B cell (primary cell): ENCODE measurements at regions not wholly inside any gene's neighbourhood (a gene's known extent, or its start where the extent isn't known, plus 50 kb on each side); places are given as distances from the start of the nearest gene placed in this dataset.

Experiments
- ATAC-seq: fragments of 200-7000 bp; cut with Tn5 transposase; one replicate; pipeline ENCODE4 v1.10.0; 2021; ENCODE audit warnings: low read depth, mild to moderate bottlenecking, moderate number of reproducible peaks, moderate library complexity
- CTCF ChIA-PET: fragments of 350-600 bp; sonication (Branson Sonifier 250); formaldehyde crosslinking; loops from one replicate; lab custom pipeline; 2021; ENCODE audit warnings: antibody characterized with exemption, inconsistent platforms; lab: Charles Lee
- POLR2A ChIA-PET: fragments of 350-600 bp; sonication (Branson Sonifier 250); formaldehyde crosslinking; loops from one replicate; lab custom pipeline; 2021; ENCODE audit warnings: antibody characterized with exemption; lab: Charles Lee
- DNase-seq: peaks from one replicate; pipeline ENCODE4 v3.0.0; 2013
- H2AFZ ChIP-seq: 2 replicates; pipeline ENCODE4 v1.6.1; 2012; ENCODE audit warnings: mild to moderate bottlenecking, low read depth, low read length; ENCODE audit not compliant: insufficient read depth, poor library complexity, severe bottlenecking
- H3K27ac ChIP-seq, 2 donors: 1 replicate in 1 of 2; 2 replicates in 1 of 2; pipeline ENCODE4 v1.5.1; 2012 to 2013; ENCODE audit warnings: low read length in 2 of 2, mild to moderate bottlenecking in 2 of 2, moderate library complexity in 1 of 2
- H3K27me3 ChIP-seq, 4 experiments: fragments of 200-600 bp in 1 of 4; sonication (generic) in 1 of 4; replicated peaks in 1 of 4; 1 replicate in 2 of 4; 2 replicates in 2 of 4; pipeline versions ENCODE4 v1.6.1 to v1.7.0; 2013 to 2016; ENCODE audit warnings: low read length in 3 of 4, mild to moderate bottlenecking in 2 of 4, mixed read lengths in 1 of 4, moderate library complexity in 1 of 4; ENCODE audit not compliant: insufficient read depth in 4 of 4, control insufficient read depth in 3 of 4; ENCODE audit errors: control extremely low read depth in 1 of 4
- H3K36me3 ChIP-seq, 2 experiments: replicated peaks in 1 of 2; 1 replicate in 1 of 2; 2 replicates in 1 of 2; pipeline versions ENCODE4 v1.6.1 to v1.7.1; 2013; ENCODE audit warnings: low read length in 1 of 2; ENCODE audit not compliant: insufficient read depth in 2 of 2, control insufficient read depth in 1 of 2; ENCODE audit errors: control extremely low read depth in 1 of 2, extremely low read depth in 1 of 2
- H3K4me1 ChIP-seq, 2 donors: fragments of 200-600 bp in 1 of 2; sonication (generic) in 1 of 2; 1 replicate in 1 of 2; 2 replicates in 1 of 2; pipeline versions ENCODE4 v1.5.1 to v1.6.1; 2013 to 2017; ENCODE audit warnings: low read length in 2 of 2; ENCODE audit not compliant: control insufficient read depth in 2 of 2, insufficient read depth in 2 of 2
- H3K4me2 ChIP-seq: replicated peaks from 2 replicates; pipeline ENCODE3; 2012; ENCODE audit warnings: mild to moderate bottlenecking, low read depth, low read length; ENCODE audit not compliant: poor library complexity, severe bottlenecking
- H3K4me3 ChIP-seq, 5 experiments: fragments of 200-600 bp in 1 of 5; sonication (generic) in 1 of 5; 1 replicate in 3 of 5; 2 replicates in 2 of 5; pipeline versions ENCODE4 v1.5.1 to v1.7.0; 2011 to 2016; ENCODE audit warnings: low read length in 4 of 5, mild to moderate bottlenecking in 4 of 5, low read depth in 2 of 5, control low read depth in 1 of 5, moderate library complexity in 1 of 5; ENCODE audit not compliant: insufficient read depth in 1 of 5; ENCODE audit errors: control extremely low read depth in 1 of 5, extremely low read depth in 1 of 5
- H3K79me2 ChIP-seq: fragments of 200-600 bp; sonication (generic); one replicate; pipeline ENCODE4 v1.6.0; 2016; ENCODE audit warnings: low read length; ENCODE audit not compliant: control insufficient read depth, insufficient read depth
- H3K9ac ChIP-seq: fragments of 200-600 bp; sonication (generic); 2 replicates; pipeline ENCODE4 v1.6.1; 2017; ENCODE audit warnings: mild to moderate bottlenecking, low read length, moderate library complexity
- H3K9me3 ChIP-seq, 3 donors: one replicate each; pipeline versions ENCODE4 v1.6.1 to v1.7.1; 2013; ENCODE audit warnings: low read length in 2 of 3; ENCODE audit not compliant: control insufficient read depth in 2 of 3, insufficient read depth in 1 of 3; ENCODE audit errors: control extremely low read depth in 1 of 3
- H4K20me1 ChIP-seq: 2 replicates; pipeline ENCODE4 v1.6.0; 2012; ENCODE audit warnings: mild to moderate bottlenecking, low read length; ENCODE audit not compliant: insufficient read depth, control insufficient read depth, poor library complexity, severe bottlenecking
- H3K27ac Mint-ChIP-seq: one replicate; pipeline ENCODE4 v1.8.0; 2021; ENCODE audit warnings: mixed read lengths
- H3K27me3 Mint-ChIP-seq: one replicate; pipeline ENCODE4 v1.8.0; 2021; ENCODE audit warnings: mixed read lengths
- H3K4me1 Mint-ChIP-seq: one replicate; pipeline ENCODE4 v1.8.0; 2021; ENCODE audit warnings: mixed read lengths
- H3K4me3 Mint-ChIP-seq: one replicate; pipeline ENCODE4 v1.8.0; 2021; ENCODE audit warnings: mixed read lengths
- H3K9me3 Mint-ChIP-seq: one replicate; pipeline ENCODE4 v1.8.0; 2022; ENCODE audit warnings: mixed read lengths; ENCODE audit not compliant: insufficient read depth
- EZH2 ChIP-seq: IDR thresholded peaks from 2 replicates; pipeline ENCODE4 v1.6.1; 2012; ENCODE audit warnings: borderline replicate concordance, low read depth, mild to moderate bottlenecking, moderate library complexity, low read length; ENCODE audit not compliant: insufficient read depth, poor library complexity, severe bottlenecking
- WGBS: methylation state at CpG from one replicate; pipeline ENCODE4 v1.1.5; 2013; ENCODE audit warnings: missing lambda C conversion rate; ENCODE audit not compliant: insufficient coverage; 5-methylcytosine and 5-hydroxymethylcytosine counted together
- intact Hi-C: fragments of 100-400 bp; cut with micrococcal nuclease; formaldehyde crosslinking; loops from one replicate; pipeline ENCODE4 v1.10.0; 2022
- TF ChIP-seq, protein P1 (sequence below): fragments of 200-600 bp; IDR thresholded peaks from one replicate; pipeline ENCODE4 v1.8.0; 2022; ENCODE audit warnings: antibody characterized with exemption, mild to moderate bottlenecking

DNA sequence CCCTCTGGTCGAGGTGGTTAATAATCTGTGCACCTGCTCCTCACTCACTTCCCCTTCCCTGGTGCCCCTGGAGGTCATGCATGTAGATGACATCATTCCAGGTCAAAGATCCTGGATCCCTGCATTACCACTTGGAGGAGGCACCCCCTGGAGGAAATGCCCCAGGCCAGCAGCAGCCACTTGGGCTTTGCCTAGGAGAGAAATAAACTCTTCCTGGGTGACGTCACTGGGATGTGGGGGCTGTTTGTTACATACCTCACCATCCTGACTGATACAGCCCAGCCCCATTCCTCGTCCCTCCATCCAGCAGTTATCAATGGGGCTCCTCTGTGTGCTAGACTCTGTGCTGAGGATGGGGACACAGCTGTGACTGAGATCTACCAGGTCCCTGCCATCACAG lies 433.6 kb downstream of the PTPRU start:
- no peak for TF ChIP-seq EZH2
- TF ChIP-seq, protein P1, sequence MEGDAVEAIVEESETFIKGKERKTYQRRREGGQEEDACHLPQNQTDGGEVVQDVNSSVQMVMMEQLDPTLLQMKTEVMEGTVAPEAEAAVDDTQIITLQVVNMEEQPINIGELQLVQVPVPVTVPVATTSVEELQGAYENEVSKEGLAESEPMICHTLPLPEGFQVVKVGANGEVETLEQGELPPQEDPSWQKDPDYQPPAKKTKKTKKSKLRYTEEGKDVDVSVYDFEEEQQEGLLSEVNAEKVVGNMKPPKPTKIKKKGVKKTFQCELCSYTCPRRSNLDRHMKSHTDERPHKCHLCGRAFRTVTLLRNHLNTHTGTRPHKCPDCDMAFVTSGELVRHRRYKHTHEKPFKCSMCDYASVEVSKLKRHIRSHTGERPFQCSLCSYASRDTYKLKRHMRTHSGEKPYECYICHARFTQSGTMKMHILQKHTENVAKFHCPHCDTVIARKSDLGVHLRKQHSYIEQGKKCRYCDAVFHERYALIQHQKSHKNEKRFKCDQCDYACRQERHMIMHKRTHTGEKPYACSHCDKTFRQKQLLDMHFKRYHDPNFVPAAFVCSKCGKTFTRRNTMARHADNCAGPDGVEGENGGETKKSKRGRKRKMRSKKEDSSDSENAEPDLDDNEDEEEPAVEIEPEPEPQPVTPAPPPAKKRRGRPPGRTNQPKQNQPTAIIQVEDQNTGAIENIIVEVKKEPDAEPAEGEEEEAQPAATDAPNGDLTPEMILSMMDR: no peak
- Histone ChIP-seq H3K36me3 (no peaks in the 10 kb centered on the region), H4K20me1 (no peaks in the 10 kb centered on the region), H3K4me1 (no peaks in the 10 kb centered on the region), H3K4me3 (no peak overlapping the region), H3K9ac (no peak overlapping the region), H3K27ac (no peak overlapping the region), H3K9me3 (no peaks in the 10 kb centered on the region), H3K79me2 (no peaks in the 10 kb centered on the region), H2AFZ (no peak overlapping the region), H3K27me3 (peaks cover 0 to 8% (median 3%) of the 10 kb centered on the region in 4 experiments), H3K4me2 (no peak overlapping the region)
- intact Hi-C loops: no loop called here
- no peaks in the 10 kb centered on the region for H3K9me3 Mint-ChIP-seq
- no peak for DNase-seq
- no peak for ATAC-seq
- no peak overlapping the region for H3K4me3 Mint-ChIP-seq
- CTCF ChIA-PET: no interaction called here
- no peak overlapping the region for H3K27ac Mint-ChIP-seq
- 100% methylated on average over 1 of the region's 3 CpGs for WGBS
- H3K4me1 Mint-ChIP-seq: no peaks in the 10 kb centered on the region
- H3K27me3 Mint-ChIP-seq: peaks cover 16% of the 10 kb centered on the region
- POLR2A ChIA-PET: no interaction called here

DNA sequence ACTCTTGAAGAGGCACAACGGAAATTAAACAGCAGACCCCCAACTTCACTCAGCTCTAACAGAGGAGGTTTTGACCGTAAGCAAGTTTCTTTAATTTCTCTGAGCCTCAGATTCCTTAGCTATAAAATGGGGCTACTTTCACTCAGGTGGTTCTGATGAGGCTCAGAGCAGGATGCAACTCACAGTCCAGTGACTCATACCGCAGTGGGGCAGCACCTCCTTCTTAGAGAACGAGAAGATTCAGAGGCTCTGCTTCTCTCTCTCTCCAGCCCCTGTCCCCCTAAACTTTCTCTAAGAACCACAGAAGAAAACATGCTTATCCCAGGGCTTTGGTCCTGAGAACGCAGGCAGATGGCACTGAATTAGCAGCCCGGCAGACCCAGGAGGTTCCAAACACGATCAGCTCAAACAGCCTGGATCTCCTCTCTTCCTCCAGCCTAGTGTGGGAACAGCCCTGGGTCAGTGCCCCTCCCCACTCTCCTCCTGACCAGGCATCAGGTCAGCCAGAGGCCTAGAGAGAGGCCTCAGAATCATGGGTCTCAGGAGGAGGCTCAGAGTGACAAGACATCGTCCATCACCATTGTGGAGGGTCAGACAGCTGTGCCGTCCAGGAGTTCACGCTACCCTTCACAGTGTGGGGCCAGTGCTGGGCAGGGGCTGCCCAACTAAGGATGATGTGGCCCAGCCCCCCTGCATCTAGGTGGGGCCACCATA lies 433.0 kb downstream of the PTPRU start:
- CTCF ChIA-PET: no interaction called here
- H3K4me1 ChIP-seq: no peaks in the 10 kb centered on the region
- no peak overlapping the region for H3K4me3 Mint-ChIP-seq
- H3K27ac Mint-ChIP-seq: no peak overlapping the region
- no peak for ATAC-seq
- no peaks in the 10 kb centered on the region for H4K20me1 ChIP-seq
- no peaks in the 10 kb centered on the region for H3K79me2 ChIP-seq
- WGBS: 75% methylated on average over 8 of the region's 10 CpGs
- no peak for DNase-seq
- H3K4me1 Mint-ChIP-seq: no peaks in the 10 kb centered on the region
- H3K27ac ChIP-seq: no peak overlapping the region
- POLR2A ChIA-PET: no interaction called here
- no peak overlapping the region for H3K4me3 ChIP-seq
- intact Hi-C loops: no loop called here
- H2AFZ ChIP-seq: no peak overlapping the region
- no peak overlapping the region for H3K4me2 ChIP-seq
- H3K9me3 Mint-ChIP-seq: no peaks in the 10 kb centered on the region
- H3K27me3 ChIP-seq: peaks cover 0 to 8% (median 4%) of the 10 kb centered on the region in 4 experiments
- no peak for TF ChIP-seq EZH2
- TF ChIP-seq, protein P1: no peak
- H3K9me3 ChIP-seq: no peaks in the 10 kb centered on the region
- peaks cover 17% of the 10 kb centered on the region for H3K27me3 Mint-ChIP-seq
- no peaks in the 10 kb centered on the region for H3K36me3 ChIP-seq
- no peak overlapping the region for H3K9ac ChIP-seq
